ENCODE measurements at regions not wholly inside any gene's neighbourhood (a gene's known extent, or its start where the extent isn't known, plus 50 kb on each side); places are given as distances from the start of the nearest gene placed in this dataset.
"Not testable (repeated sequence)": the region's sequence is repeated elsewhere in the genome, so short reads cannot be mapped to it uniquely, and the experiment has no call there.

DNA sequence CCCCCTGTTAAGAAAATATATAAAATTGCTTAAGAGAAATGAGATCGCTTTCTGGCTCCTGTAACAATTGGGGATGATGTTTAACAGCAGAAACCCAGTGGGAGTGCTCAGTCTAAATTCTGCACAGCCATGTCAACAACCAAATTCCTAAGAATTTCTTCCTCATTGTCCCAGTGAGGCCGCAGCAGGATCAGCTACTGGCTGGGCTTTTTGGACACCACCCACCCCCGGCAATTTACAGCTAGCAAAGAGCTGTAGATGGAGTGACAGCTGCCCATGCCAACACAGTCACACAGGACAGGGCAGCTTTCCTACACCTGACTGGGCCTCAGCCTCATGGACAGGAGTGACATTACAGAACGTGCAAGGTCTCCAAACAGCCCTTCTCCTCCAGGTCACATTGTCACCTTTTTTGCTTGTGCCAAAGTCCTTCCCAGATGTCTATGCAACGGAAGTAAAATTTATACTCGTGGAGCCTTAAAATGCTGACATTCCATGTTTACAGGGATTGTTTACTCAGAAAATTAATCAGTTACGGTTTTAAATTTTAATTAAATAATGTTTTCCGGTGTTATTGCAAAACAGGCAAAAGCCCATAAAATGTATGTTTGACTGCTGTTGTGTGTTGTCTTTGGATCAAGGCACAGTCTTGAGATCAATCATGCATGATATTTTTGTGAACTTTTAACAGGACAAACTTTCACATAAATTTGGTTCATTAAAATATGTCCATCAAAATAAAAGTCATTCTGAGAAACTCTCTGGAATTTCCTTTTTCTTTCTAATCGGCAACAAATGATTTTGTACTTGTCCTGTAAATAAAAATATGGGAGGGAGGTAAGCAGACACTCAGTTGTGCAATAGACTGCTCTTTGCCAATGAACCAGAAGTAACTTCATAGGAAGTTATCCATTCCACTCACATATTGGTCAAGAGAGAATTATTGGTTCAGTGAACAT lies 943.2 kb downstream of the MCTP2 start:
- no peak for DNase-seq (ENCODE audit: low read depth in 2 of 2)

DNA sequence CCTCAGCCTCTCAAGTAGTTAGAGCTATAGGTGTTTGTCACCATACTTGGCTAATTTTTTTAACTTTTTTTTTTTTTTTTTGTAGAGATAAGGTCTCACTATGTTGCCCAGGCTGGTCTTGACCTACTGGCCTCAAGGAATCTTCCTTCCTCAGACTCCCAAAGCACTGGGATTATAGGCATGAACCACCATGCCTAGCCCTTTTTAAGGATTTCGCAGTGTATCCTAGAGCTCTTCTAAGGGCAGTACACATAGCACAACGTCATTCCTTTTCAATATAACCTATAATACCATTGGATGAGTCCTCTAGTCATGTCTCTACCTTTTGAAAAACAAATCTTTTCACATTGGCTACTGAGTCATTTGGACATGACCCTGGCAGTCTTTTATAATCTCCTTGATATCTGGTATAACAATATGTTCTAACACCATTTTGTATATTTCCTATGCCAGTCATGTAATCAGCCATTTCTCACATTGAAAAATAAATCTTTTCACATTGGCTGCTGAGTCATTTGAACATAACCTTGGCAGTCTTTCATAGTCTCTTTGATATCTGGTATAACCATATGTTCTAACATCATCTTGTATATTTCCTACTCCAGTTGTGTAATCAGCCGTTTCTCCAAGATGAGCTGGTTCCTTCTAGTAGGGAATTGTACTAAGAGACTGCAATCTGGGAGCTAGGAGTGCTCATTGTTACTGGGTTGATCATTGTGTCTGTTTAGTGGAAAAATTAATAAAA lies 944.7 kb downstream of the MCTP2 start:
- DNase-seq (ENCODE audit: low read depth in 2 of 2), result no peak

DNA sequence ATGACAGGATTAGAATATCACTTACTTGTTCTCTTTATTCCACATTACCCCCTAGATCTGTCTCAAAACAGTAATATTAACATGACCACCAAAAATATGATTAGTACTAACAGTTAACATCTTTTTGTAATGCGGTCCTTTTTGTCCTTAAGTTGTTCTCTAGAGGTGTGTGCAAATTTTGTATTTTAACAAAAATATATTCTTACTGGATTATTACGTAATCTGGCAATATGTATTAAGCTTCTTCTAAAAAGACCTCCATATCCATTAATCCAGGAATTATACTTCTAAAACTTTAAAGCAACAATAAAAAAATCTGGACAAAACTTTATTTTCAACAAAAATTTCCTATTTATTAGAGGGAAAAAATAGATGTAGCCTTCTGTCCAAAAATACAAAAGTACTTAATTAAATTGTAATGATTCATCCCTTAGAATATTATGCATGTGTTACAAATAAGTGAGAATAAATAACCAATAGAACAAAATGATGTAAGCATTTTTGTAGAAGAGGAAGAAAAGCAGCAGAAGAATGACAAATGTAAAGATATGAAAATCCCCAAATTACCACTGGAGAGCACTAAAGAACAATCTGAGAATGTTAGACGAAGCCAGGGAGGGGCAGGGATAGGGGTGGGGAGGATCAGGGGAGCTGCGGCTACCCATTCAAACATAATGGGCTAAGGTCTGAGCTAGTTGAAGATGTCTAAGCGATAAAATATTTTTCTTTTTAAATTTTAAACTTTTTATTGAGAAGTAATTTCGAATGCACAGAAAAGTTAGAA lies 945.6 kb downstream of the MCTP2 start:
- no peak for DNase-seq (ENCODE audit: low read depth in 2 of 2)

DNA sequence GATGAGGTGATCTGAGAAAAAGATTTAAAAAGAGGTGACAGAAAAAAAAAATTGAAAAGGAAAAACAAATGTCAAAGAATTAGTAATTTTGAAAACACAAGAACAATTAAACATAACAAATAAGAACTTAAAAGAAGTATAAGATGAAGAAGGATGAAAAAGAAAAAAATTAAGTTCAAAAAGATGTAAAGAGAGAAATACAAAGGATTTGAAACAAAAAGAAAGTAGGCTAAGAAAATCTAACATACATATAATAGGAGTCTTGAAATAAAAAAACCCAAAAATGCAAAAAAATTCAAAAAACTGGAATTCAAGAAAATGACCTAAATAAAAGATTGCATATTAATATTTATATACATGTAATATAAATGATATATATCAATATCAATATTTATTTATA lies 949.2 kb downstream of the MCTP2 start:
- DNase-seq (ENCODE audit: low read depth in 2 of 2), result no peak

DNA sequence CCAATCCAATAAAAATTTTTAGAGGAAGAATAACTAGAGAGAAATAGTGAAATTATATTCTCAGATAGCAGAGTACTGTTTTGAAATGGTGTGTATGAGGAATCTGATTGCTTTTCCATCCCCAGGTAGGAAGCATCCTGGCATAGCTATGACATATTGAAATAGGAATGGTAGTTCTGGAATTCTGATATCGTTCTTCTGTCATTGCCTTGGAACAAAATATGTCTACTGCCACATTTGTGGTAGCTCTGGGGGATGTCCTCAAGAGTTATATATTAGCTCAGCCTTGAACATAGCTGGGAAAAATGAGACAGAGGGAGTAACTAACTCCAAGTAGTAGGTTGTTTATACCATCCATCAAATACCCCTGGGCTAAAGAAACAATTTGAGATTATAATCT lies 950.7 kb downstream of the MCTP2 start:
- no peak for DNase-seq (ENCODE audit: low read depth in 2 of 2)

DNA sequence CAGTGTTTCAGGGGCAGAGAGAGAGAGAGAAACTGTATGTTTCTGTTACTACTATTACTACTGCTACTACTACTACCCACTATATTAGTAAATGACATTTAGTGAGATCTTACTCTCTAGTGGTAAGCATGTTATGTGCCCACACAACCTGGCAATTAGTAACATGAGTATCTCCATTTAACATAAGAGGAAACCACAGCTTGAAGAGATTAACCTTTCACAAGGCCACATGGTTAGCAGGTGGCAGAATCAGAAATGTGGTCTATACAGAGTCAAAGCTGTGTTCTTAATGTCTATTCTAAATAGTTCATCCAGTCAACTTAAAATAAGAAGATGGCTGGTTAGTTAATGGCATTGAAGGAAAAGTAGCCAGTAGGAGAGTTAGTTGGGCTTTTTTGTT lies 961.6 kb downstream of the MCTP2 start:
- DNase-seq (ENCODE audit: low read depth in 2 of 2), result no peak

DNA sequence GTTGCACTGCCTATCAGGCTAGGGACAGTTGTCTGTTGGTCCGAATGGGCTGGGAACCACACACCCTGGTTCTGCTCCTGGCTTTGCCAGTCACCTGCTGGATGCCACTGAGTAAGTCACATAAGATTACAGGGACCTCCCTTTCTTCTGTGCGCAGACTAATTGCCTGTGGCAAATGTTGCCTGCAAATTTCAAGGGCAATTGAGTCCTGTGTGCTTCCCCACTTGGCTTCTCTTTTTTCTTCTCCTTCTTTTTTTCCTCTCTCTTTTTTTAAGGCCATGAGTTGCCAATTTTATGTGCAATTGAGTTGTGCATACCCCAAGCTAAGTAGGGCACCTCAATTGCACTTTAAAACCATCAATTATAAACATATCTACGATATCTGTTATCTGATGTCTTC lies 963.4 kb downstream of the MCTP2 start:
- DNase-seq (ENCODE audit: low read depth in 2 of 2), result no peak

DNA sequence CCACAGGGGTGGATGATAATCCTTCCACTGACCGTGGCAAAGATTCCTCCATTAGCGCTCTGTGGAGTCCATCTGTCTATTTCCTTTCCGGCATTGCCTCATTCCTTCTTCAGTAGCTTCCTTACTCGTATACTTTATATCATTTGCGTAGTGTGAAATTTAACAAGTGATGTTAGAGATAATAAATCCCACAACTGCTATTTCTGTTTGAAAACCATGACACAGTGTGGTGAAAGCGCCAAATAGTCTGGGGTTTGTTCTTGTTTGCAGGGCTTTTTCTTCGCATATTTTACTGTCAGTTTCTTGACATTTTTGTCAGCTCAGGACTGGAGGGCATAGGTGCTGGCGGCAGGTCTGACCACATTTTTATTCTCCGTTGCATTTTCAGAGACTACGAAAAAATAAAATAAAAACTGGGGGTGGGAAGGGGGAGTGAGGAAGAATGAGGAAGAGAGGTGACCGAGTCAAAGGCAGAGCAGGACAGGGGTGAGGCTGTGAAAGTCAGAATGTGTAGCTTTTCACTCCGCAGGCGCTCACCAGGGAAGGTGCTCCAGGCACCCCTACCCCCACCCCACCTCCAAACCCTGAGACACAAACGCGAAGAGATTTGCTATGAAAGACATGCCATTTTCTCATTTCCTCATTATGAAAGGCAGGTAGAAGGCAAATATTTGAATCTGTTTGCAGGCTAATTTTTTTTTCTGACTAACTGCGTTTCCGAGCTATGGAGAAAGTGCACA lies 965.0 kb downstream of the MCTP2 start:
- DNase-seq (ENCODE audit: low read depth in 2 of 2), result no peak

DNA sequence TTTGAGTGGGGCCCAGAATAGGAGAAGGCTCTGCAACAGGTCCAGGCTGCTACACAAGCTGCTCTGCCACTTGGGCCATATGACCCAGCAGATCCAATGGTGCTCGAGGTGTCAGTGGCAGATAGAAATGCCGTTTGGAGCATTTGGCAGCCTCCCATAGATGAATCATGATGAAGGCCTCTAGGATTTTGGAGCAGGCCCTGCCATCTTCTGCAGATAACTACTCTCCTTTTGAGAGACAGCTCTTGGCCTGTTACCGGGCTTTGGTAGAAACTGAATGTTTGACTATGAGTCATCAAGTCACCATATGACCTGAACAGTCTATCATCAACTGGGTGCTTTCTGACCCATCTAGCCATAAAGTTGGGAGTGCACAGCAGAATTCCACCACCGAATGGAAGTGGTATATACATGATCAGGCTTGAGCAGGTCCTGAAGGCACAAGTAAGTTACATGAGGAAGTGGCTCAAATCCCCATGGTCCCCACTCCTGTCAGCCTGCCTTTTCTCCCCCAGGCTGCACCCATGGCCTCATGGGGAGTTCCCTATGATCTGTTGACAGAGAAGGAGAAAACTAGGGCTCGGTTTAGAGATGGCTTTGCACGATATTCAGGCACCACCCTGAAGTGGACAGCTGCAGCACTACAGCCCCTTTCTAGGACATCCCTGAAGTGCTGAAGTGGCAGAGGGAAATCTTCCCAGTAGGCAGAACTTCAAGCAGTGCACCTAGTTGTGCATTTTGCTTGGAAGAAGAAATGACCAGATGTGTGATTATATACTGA lies 971.4 kb downstream of the MCTP2 start:
- no peak for DNase-seq (ENCODE audit: low read depth in 2 of 2)

DNA sequence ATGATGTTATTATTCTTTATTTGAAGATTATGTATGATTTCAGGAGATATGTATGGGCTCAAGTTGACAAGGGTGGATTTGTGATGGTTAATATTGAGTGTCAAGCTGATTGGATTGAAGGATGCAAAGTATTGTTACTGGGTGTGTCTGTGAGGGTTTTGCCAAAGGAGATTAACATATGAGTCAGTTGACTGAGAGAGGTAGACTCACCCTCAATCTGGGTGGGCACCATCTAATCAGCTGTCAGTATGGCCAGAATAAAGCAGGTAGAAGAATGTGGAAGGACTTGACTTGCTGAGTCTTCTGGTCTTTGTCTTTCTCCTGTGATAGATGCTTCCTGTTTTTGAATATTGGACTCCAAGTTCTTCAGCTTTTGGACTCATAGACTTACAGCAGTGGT lies 973.7 kb downstream of the MCTP2 start:
- DNase-seq (ENCODE audit: low read depth in 2 of 2), result no peak

DNA sequence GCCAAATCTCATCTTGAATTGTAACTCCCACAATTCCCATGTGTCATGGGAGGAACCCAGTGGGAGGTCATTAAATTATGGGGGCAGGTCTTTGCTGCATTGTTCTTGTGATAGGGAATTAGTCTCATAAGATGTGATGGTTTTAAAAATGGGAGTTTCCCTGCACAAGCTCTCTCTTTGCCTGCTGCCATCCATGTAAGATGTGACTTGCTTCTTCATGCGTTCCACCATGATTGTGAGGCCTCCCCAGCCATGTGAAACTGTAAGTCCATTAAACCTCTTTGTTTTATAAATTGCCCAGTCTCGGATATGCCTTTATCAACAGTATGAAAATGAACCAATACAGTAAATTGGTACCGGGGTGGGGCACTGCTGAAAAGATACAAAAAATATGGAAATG lies 974.5 kb downstream of the MCTP2 start:
- DNase-seq (ENCODE audit: low read depth in 2 of 2), result not testable (repeated sequence)

DNA sequence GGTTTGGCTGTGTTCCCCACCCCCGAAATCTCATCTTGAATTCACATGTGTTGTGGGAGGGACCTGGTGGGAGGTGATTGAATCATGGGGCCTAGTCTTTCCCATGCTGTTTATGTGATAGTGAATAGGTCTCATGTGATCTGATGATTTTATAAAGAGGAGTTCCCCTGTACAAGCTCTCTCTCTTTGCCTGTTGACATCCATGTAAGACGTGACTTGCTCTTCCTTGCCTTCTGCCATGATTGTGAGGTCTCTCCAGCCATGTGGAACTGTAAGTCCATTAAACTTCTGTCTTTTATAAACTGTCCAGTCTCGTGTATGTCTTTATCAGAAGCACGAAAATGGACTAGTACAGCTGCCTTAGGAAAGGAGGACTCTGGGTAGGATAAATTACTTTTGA lies 976.7 kb downstream of the MCTP2 start:
- no peak for DNase-seq (ENCODE audit: low read depth in 2 of 2)

DNA sequence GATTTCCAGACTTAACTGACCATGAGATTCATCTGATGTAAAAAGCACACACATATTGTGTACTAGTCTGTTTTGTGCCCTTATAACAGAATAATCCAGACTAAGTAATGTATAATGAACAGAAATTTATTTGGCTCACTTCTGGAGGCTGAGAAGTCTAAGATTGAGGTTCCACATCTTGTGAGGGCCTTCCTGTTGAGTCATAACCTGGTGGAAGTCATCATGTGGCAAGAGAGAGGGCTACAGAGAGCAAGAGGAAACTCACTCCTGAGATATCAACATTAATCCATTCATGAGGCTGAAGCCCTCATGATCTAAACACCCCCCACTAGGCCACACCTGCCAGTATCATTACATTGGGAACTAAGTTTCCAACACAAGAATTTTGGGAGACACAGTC lies 977.6 kb downstream of the MCTP2 start:
- no peak for DNase-seq (ENCODE audit: low read depth in 2 of 2)

DNA sequence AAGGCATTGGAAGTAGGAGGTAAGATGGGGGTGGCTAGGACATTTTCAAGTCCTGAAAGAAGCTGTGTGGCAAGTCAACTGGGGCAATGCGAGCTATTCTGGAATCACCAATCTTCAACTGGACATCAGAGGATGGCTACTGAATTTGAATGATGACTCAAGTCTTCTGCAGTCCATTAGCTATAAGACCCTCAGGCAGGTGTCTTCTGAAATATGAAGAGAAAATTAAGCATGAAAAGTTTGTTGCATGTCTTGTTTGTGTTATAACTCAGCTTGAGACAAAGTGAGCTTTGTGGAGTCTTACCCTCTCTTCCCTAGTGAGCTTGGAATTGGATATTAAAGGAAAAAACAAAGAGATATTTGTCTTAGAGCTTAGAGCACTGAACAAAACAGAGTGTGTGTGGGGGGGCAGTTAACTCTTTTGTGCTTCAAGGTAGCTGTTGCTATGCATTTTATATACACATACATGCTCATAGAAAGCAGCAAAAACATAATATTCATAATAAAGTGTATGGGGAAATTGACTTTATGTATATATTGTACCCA lies 979.1 kb downstream of the MCTP2 start:
- no peak for DNase-seq (ENCODE audit: low read depth in 2 of 2)

DNA sequence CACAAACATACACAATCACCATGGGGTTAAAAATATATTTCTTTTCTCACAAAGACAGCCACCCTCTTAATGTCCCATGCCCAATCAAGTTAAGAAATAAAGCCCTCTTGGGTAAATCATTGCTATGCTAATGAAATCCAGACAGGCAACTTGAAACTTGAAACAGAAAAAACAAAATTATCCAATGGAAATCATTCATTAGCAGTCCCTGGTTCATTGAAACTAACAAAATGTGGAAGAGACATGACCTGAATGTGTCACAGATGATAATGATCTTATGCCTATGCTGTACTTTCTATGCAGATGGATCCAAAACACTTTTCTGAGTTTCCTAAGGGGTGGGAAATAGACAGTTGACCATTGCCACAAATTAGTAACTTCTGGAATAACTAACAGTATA lies 983.7 kb downstream of the MCTP2 start:
- no peak for DNase-seq (ENCODE audit: low read depth in 2 of 2)

DNA sequence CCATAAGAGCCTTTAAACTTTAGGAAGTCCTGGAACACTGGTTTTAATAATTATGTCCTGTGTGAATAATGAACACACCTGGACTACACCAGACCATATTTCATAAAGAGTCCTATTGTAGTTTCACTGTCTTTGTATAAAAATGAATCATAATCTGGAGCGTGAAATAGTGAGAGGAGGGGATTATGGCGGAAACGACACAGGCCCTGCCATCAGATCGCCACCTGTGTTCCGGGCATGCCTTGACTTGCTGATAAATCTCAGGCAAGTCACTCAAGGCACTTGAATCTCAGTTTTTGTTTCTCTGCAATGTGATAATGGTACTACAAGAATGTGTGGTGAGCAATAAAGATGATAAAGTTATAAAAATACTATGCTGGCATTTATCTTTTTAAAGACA lies 995.5 kb downstream of the MCTP2 start:
- no peak for DNase-seq (ENCODE audit: low read depth in 2 of 2)

DNA sequence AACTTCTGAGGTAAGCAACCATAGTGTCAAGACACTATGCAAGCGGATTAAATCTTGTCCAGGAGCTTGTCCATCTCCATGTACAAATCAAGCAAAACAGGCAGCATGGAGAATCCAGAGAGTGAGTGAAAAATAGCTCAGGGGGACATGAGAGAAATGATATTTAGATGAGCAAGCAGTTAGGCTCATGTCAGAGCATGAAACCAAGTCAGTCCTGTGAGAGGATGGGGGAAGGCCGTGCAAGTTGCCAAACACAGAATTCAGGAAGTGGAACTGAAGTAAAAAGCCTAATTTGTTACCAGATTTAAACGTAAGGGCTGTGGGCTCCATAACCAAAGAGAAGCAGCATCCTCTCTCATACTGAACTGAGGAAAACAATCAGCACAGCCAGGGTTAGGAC lies 995.9 kb downstream of the MCTP2 start:
- no peak for DNase-seq (ENCODE audit: low read depth in 2 of 2)

DNA sequence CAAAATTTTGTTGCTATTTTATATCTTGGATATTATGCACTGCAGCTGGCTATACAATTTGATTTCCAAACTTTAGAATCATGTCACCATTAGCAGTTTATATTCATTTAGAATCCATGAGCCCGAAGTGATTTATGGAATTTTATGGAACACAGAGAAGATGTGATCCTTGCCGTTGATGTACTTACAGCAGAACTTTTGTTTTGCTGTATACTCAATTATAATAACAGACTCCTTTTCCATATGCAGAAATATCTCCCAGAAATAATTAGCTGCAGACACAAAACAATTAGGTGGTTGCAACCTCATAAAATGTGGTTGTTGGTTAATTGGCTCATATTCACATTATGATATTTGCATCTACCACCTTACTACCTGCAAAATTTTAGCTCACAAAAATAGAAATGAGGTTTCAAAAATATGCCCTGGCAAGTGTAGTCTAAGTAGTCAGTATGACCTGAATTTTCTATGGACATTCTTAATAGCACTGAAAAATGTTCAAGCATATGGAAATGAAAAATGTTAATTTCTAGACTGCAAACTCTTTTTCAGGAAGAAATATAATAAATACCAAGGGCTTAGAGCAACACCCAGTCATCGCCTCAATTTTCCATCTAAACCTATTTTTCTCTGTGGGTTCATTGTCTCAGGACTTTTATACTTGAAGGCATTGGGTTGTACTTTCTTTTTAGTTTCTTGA lies 997.6 kb downstream of the MCTP2 start:
- no peak for DNase-seq (ENCODE audit: low read depth in 2 of 2)

DNA sequence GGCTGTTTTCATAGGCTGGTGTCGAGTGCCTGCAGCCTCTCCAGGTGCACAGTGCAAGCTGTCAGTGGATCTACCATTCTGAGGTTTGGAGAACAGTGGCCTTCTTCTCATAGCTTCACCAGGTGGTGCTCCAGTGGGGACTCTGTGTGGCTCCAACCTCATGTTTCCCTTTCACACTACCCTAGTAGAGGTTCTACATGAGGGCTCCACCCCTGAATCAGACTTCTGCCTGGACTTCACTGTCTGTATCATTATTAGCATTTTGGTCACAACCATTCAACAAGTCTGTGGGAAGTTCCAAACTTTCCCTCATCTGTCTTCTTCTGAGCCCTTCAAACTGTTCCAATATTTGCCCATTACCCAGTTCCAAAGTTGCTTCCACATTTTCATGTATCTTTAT lies 1003.7 kb downstream of the MCTP2 start:
- no peak for DNase-seq (ENCODE audit: low read depth in 2 of 2)

All from stimulated activated CD4-positive, alpha-beta T cell treated with anti-CD3 and anti-CD28 coated beads, Interleukin-12 subunit alpha, Interleukin-12 subunit beta, amount 100 ng/mL, for 24 hours (primary cell).